H9 (cell line): ENCODE measurements at regions not wholly inside any gene's neighbourhood (a gene's known extent, or its start where the extent isn't known, plus 50 kb on each side); places are given as distances from the start of the nearest gene placed in this dataset.
A peak's percentile ranks its signal among the peaks of the same experiment; 100 is the strongest.

ENCODE experiments used
- DNase-seq: peaks from one replicate; pipeline ENCODE4 v3.0.0-alpha.2; 2017
- H2AFZ ChIP-seq: one replicate; pipeline ENCODE4 v1.6.1; 2013; ENCODE audit warnings: mild to moderate bottlenecking, low read length, control low read depth, moderate library complexity
- H2AK5ac ChIP-seq: 2 replicates; pipeline ENCODE4 v1.6.1; 2013; ENCODE audit warnings: low read length, control low read depth, mixed read lengths; ENCODE audit not compliant: insufficient read length
- H2BK120ac ChIP-seq: one replicate; pipeline ENCODE4 v1.6.1; 2013; ENCODE audit warnings: low read depth, mild to moderate bottlenecking, low read length, control low read depth, inconsistent platforms; ENCODE audit not compliant: poor library complexity, severe bottlenecking
- H2BK12ac ChIP-seq: 2 replicates; pipeline ENCODE4 v1.6.1; 2013; ENCODE audit warnings: low read length, control low read depth, mixed read lengths, low read depth; ENCODE audit not compliant: insufficient read length
- H2BK15ac ChIP-seq: 2 replicates; pipeline ENCODE4 v1.6.1; 2013; ENCODE audit warnings: low read depth, low read length, control low read depth
- H2BK20ac ChIP-seq: one replicate; pipeline ENCODE4 v1.6.1; 2013; ENCODE audit warnings: low read depth, mild to moderate bottlenecking, low read length, control low read depth, inconsistent platforms; ENCODE audit not compliant: poor library complexity, severe bottlenecking
- H2BK5ac ChIP-seq: 2 replicates; pipeline ENCODE4 v1.6.1; 2013; ENCODE audit warnings: low read length, control low read depth, mixed read lengths; ENCODE audit not compliant: insufficient read length
- H3K14ac ChIP-seq: 2 replicates; pipeline ENCODE4 v1.6.1; 2013; ENCODE audit warnings: low read length, control low read depth; ENCODE audit not compliant: insufficient read depth
- H3K18ac ChIP-seq: 2 replicates; pipeline ENCODE4 v1.6.1; 2013; ENCODE audit warnings: low read depth, mild to moderate bottlenecking, mixed read lengths, low read length, control low read depth; ENCODE audit not compliant: insufficient read length
- H3K23ac ChIP-seq: 2 replicates; pipeline ENCODE4 v1.6.1; 2013; ENCODE audit warnings: low read length, control low read depth, mixed read lengths, low read depth; ENCODE audit not compliant: insufficient read length
- H3K23me2 ChIP-seq: 2 replicates; pipeline ENCODE4 v1.6.1; 2013; ENCODE audit warnings: low read depth, mild to moderate bottlenecking, mixed read lengths, low read length, control low read depth; ENCODE audit not compliant: insufficient read length, poor library complexity, severe bottlenecking
- H3K27ac ChIP-seq: 2 replicates; pipeline ENCODE4 v1.5.1; 2013; ENCODE audit warnings: low read length, control low read depth, mixed read lengths, low read depth; ENCODE audit not compliant: insufficient read length
- H3K27me3 ChIP-seq: 2 replicates; pipeline ENCODE4 v1.6.1; 2013; ENCODE audit warnings: low read length, control low read depth, inconsistent platforms; ENCODE audit not compliant: insufficient read depth
- H3K4ac ChIP-seq: 2 replicates; pipeline ENCODE4 v1.6.1; 2013; ENCODE audit warnings: low read depth, mild to moderate bottlenecking, control low read depth, inconsistent platforms, low read length, moderate library complexity
- H3K4me1 ChIP-seq: 2 replicates; pipeline ENCODE4 v1.6.1; 2013; ENCODE audit warnings: low read length, control low read depth, inconsistent platforms; ENCODE audit not compliant: insufficient read depth
- H3K4me2 ChIP-seq: 2 replicates; pipeline ENCODE4 v1.6.1; 2013; ENCODE audit warnings: low read length, control low read depth, mixed read lengths; ENCODE audit not compliant: insufficient read length, insufficient read depth
- H3K56ac ChIP-seq: 2 replicates; pipeline ENCODE4 v1.6.1; 2013; ENCODE audit warnings: low read depth, mild to moderate bottlenecking, mixed read lengths, low read length, control low read depth; ENCODE audit not compliant: insufficient read length
- H3K79me1 ChIP-seq: 2 replicates; pipeline ENCODE4 v1.6.1; 2013; ENCODE audit warnings: low read depth, mild to moderate bottlenecking, moderate library complexity, low read length, control low read depth, inconsistent platforms; ENCODE audit not compliant: insufficient read depth, poor library complexity, severe bottlenecking
- H3K79me2 ChIP-seq: 2 replicates; pipeline ENCODE4 v1.6.1; 2013; ENCODE audit warnings: low read length, control low read depth, inconsistent platforms; ENCODE audit not compliant: insufficient read depth
- H3K9ac ChIP-seq: 2 replicates; pipeline ENCODE4 v1.6.1; 2013; ENCODE audit warnings: low read length, control low read depth, mixed read lengths; ENCODE audit not compliant: insufficient read length; ENCODE audit errors: extremely low read depth
- H3K9me3 ChIP-seq: one replicate; pipeline ENCODE4 v1.6.1; 2013; ENCODE audit warnings: low read depth, low read length, inconsistent platforms; ENCODE audit not compliant: control insufficient read depth
- H3T11ph ChIP-seq: one replicate; pipeline ENCODE4 v1.6.1; 2013; ENCODE audit warnings: mild to moderate bottlenecking, low read length, control low read depth, inconsistent platforms
- H4K20me1 ChIP-seq: one replicate; pipeline ENCODE4 v1.6.1; 2013; ENCODE audit not compliant: control insufficient read depth, insufficient read length, insufficient read depth
- H4K5ac ChIP-seq: 2 replicates; pipeline ENCODE4 v1.6.1; 2013; ENCODE audit warnings: low read depth, mild to moderate bottlenecking, mixed read lengths, low read length, control low read depth; ENCODE audit not compliant: insufficient read length
- H4K8ac ChIP-seq: replicated peaks from 2 replicates; pipeline ENCODE4 v1.6.1; 2013; ENCODE audit warnings: low read length, control low read depth, mixed read lengths, low read depth; ENCODE audit not compliant: insufficient read length
- H4K91ac ChIP-seq: 2 replicates; pipeline ENCODE4 v1.6.1; 2013; ENCODE audit warnings: low read depth, mild to moderate bottlenecking, moderate library complexity, mixed read lengths, low read length, control low read depth; ENCODE audit not compliant: insufficient read length
- H3K27ac Mint-ChIP-seq, 3 experiments: 2 replicates in 2 of 3; 3 replicates in 1 of 3; pipeline ENCODE4 v1.8.0; 2020 to 2021; ENCODE audit warnings: mixed read lengths in 3 of 3, mild to moderate bottlenecking in 1 of 3, moderate library complexity in 1 of 3
- H3K27me3 Mint-ChIP-seq: 2 replicates; pipeline ENCODE4 v1.8.0; 2021; ENCODE audit warnings: low read depth, mild to moderate bottlenecking, moderate library complexity, mixed read lengths
- H3K36me3 Mint-ChIP-seq, 3 experiments: 2 replicates in 2 of 3; 3 replicates in 1 of 3; pipeline ENCODE4 v1.8.0; 2020 to 2021; ENCODE audit warnings: low read depth in 3 of 3, mixed read lengths in 3 of 3; ENCODE audit not compliant: insufficient read depth in 1 of 3
- H3K4me1 Mint-ChIP-seq, 2 experiments: 2 replicates each; pipeline ENCODE4 v1.8.0; 2020; ENCODE audit warnings: mixed read lengths in 2 of 2
- H3K4me3 Mint-ChIP-seq, 2 experiments: 2 replicates in 1 of 2; 3 replicates in 1 of 2; pipeline ENCODE4 v1.8.0; 2020 to 2021; ENCODE audit warnings: mild to moderate bottlenecking in 2 of 2, mixed read lengths in 2 of 2, moderate library complexity in 1 of 2
- H3K9me3 Mint-ChIP-seq, 2 experiments: 2 replicates in 1 of 2; 3 replicates in 1 of 2; pipeline ENCODE4 v1.8.0; 2020; ENCODE audit warnings: mild to moderate bottlenecking in 2 of 2, mixed read lengths in 2 of 2, moderate library complexity in 1 of 2
- CTCF ChIP-seq: fragments of 200-600 bp; sonication (generic); conservative IDR thresholded peaks from 3 replicates; pipeline ENCODE4 v1.8.0; 2021; ENCODE audit warnings: antibody characterized with exemption, mild to moderate bottlenecking
- WGBS: extraction: QIAGEN DNeasy Blood & Tissue Kit; methylation state at CpG from one replicate; pipeline ENCODE4 v1.1.7; 2013; ENCODE audit warnings: missing lambda C conversion rate, low lambda C conversion rate, mixed read lengths; ENCODE audit not compliant: insufficient read length; ENCODE audit errors: extremely low coverage; 5-methylcytosine and 5-hydroxymethylcytosine counted together

- Mint-ChIP-seq H3K27me3 (no peaks in the 10 kb centered on the region), H3K27ac (peak overlapping the region; percentile 67 to 89 (median 74)), H3K4me1 (peaks cover 13 to 18% of the 10 kb centered on the region in 2 experiments), H3K9me3 (no peaks in the 10 kb centered on the region), H3K4me3 (no peak overlapping the region), H3K36me3 (no peaks in the 10 kb centered on the region)
- H2BK12ac ChIP-seq: no peak overlapping the region
- no peaks in the 10 kb centered on the region for H3K9me3 ChIP-seq
- H2AK5ac ChIP-seq: no peak overlapping the region
- H3K27me3 ChIP-seq: no peaks in the 10 kb centered on the region
- H3T11ph ChIP-seq: no peak overlapping the region
- H3K4me1 ChIP-seq: peaks cover 2% of the 10 kb centered on the region; the same call in 1 of the 2 replicates
- DNase-seq: peak; percentile 28
- no CpG with 5 or more reads among the region's 3 CpGs for WGBS
- no peak overlapping the region for H2BK120ac ChIP-seq
- H3K9ac ChIP-seq: no peak overlapping the region
- H2BK5ac ChIP-seq: no peak overlapping the region
- no peak overlapping the region for H4K91ac ChIP-seq
- H3K23ac ChIP-seq: no peak overlapping the region
- no peak for TF ChIP-seq CTCF
- no peak overlapping the region for H3K14ac ChIP-seq
- H3K4me2 ChIP-seq: no peak overlapping the region
- H4K5ac ChIP-seq: no peak overlapping the region
- no peaks in the 10 kb centered on the region for H3K79me1 ChIP-seq
- H2AFZ ChIP-seq: no peak overlapping the region
- H2BK15ac ChIP-seq: no peak overlapping the region
- no peak overlapping the region for H3K4ac ChIP-seq
- H3K18ac ChIP-seq: no peak overlapping the region
- no peaks in the 10 kb centered on the region for H4K20me1 ChIP-seq
- no peak overlapping the region for H3K56ac ChIP-seq
- H3K23me2 ChIP-seq: no peaks in the 10 kb centered on the region
- no peaks in the 10 kb centered on the region for H3K79me2 ChIP-seq
- H2BK20ac ChIP-seq: no peak overlapping the region
- H3K27ac ChIP-seq: no peak overlapping the region
- H4K8ac ChIP-seq: peak overlapping the region; percentile 19
These were observed 132.4 kb downstream of the ATOH1 start for GRCh38 chr4:93960916-93961315.
